Muscle of leg (tissue), 3 donors: ENCODE measurements at regions not wholly inside any gene's neighbourhood (a gene's known extent, or its start where the extent isn't known, plus 50 kb on each side); places are given as distances from the start of the nearest gene placed in this dataset.
"Not testable (repeated sequence)": the region's sequence is repeated elsewhere in the genome, so short reads cannot be mapped to it uniquely, and the experiment has no call there.

Experiments used
- DNase-seq: peaks from one replicate; pipeline ENCODE4 v3.0.0; 2013
- H3K27ac ChIP-seq: one replicate; pipeline ENCODE4 v1.5.1; 2013; ENCODE audit warnings: mild to moderate bottlenecking, low read length, control low read depth
- H3K27me3 ChIP-seq: one replicate; pipeline ENCODE4 v1.6.1; 2013; ENCODE audit warnings: low read length; ENCODE audit not compliant: control insufficient read depth, insufficient read depth
- H3K36me3 ChIP-seq: one replicate; pipeline ENCODE4 v1.6.1; 2013; ENCODE audit warnings: low read length; ENCODE audit not compliant: control insufficient read depth, insufficient read depth
- H3K4me1 ChIP-seq: one replicate; pipeline ENCODE4 v1.6.1; 2013; ENCODE audit warnings: low read length; ENCODE audit not compliant: control insufficient read depth, insufficient read depth
- H3K4me3 ChIP-seq: one replicate; pipeline ENCODE4 v1.5.1; 2013; ENCODE audit warnings: low read length, control low read depth
- H3K9me3 ChIP-seq: replicated peaks from 2 replicates; pipeline ENCODE4 v1.6.1; 2013; ENCODE audit warnings: low read depth, low read length; ENCODE audit not compliant: control insufficient read depth
- WGBS: methylation state at CpG from one replicate; pipeline ENCODE4 v1.1.5; 2013; ENCODE audit warnings: missing lambda C conversion rate; ENCODE audit not compliant: insufficient coverage; 5-methylcytosine and 5-hydroxymethylcytosine counted together

- not testable (repeated sequence) for DNase-seq, H3K4me3 ChIP-seq, H3K36me3 ChIP-seq, H3K9me3 ChIP-seq, H3K27ac ChIP-seq, H3K27me3 ChIP-seq, H3K4me1 ChIP-seq
- WGBS = no CpG with 5 or more reads among the region's 1 CpG
Measured at GRCh38 chr7:29673635-29674034, 110.0 kb downstream of the PRR15 start.

- H3K36me3 ChIP-seq, H3K27me3 ChIP-seq, DNase-seq, H3K4me3 ChIP-seq, H3K4me1 ChIP-seq, H3K9me3 ChIP-seq, H3K27ac ChIP-seq: not testable (repeated sequence)
- no CpG with 5 or more reads among the region's 6 CpGs for WGBS
Measured at GRCh38 chr7:29674626-29675025, 111.0 kb downstream of the PRR15 start.

- not testable (repeated sequence) for H3K4me3 ChIP-seq, DNase-seq, H3K4me1 ChIP-seq, H3K9me3 ChIP-seq, H3K36me3 ChIP-seq, H3K27me3 ChIP-seq, H3K27ac ChIP-seq
- WGBS = 100% methylated on average over 1 of the region's 2 CpGs
Measured at GRCh38 chr7:29677254-29677653, 113.6 kb downstream of the PRR15 start.

- DNase-seq, H3K4me1 ChIP-seq, H3K27ac ChIP-seq, H3K4me3 ChIP-seq, H3K27me3 ChIP-seq, H3K9me3 ChIP-seq, H3K36me3 ChIP-seq: not testable (repeated sequence)
- no CpG with 5 or more reads among the region's 2 CpGs for WGBS
Measured at GRCh38 chr7:29679963-29680362, 116.3 kb downstream of the PRR15 start.

GRCh38 chr7:29680601-29681000, 117.0 kb downstream of the PRR15 start:
- not testable (repeated sequence) for H3K27ac ChIP-seq, H3K36me3 ChIP-seq, DNase-seq, H3K4me3 ChIP-seq, H3K9me3 ChIP-seq, H3K4me1 ChIP-seq, H3K27me3 ChIP-seq
- WGBS = no CpG with 5 or more reads among the region's 2 CpGs

- not testable (repeated sequence) for H3K4me1 ChIP-seq, H3K9me3 ChIP-seq, H3K36me3 ChIP-seq, H3K27me3 ChIP-seq
- DNase-seq = peak; percentile 4
- under 1% methylated on average over 18 of the region's 34 CpGs for WGBS
- Histone ChIP-seq H3K4me3 (peak overlapping the region; percentile 56), H3K27ac (peak overlapping the region; percentile 88)
Measured at GRCh38 chr7:29684151-29684786, 120.6 kb downstream of the PRR15 start.

GRCh38 chr7:29684787-29685650, 121.3 kb upstream of the WIPF3 start:
- peak overlapping the region; percentile 88 for H3K27ac ChIP-seq
- H3K9me3 ChIP-seq = no peaks in the 10 kb centered on the region
- H3K4me3 ChIP-seq = peak overlapping the region; percentile 56
- WGBS = under 1% methylated on average over 87 of the region's 114 CpGs
- no peaks in the 10 kb centered on the region for H3K27me3 ChIP-seq
- peak; percentile 85 for DNase-seq
- no peaks in the 10 kb centered on the region for H3K36me3 ChIP-seq
- no peaks in the 10 kb centered on the region for H3K4me1 ChIP-seq

- no CpG with 5 or more reads among the region's 21 CpGs for WGBS
- not testable (repeated sequence) for H3K9me3 ChIP-seq, H3K4me1 ChIP-seq, H3K27me3 ChIP-seq, H3K36me3 ChIP-seq
- peak; percentile 23 for DNase-seq
- peak overlapping the region; percentile 56 for H3K4me3 ChIP-seq
- peak overlapping the region; percentile 35 for H3K27ac ChIP-seq
Measured at GRCh38 chr7:29685651-29686271, 120.5 kb upstream of the WIPF3 start.

GRCh38 chr7:29690510-29690909, 115.8 kb upstream of the WIPF3 start:
- not testable (repeated sequence) for H3K4me3 ChIP-seq, H3K36me3 ChIP-seq, DNase-seq, H3K27me3 ChIP-seq, H3K4me1 ChIP-seq, H3K27ac ChIP-seq, H3K9me3 ChIP-seq
- WGBS = no CpG with 5 or more reads among the region's 4 CpGs

- not testable (repeated sequence) for H3K36me3 ChIP-seq, DNase-seq
- no CpG with 5 or more reads among the region's 5 CpGs for WGBS
Measured at GRCh38 chr7:29696402-29696801, 109.9 kb upstream of the WIPF3 start.

More at GRCh38 chr7:29696402-29696801, 109.9 kb upstream of the WIPF3 start:
- not testable (repeated sequence) for H3K4me1 ChIP-seq, H3K4me3 ChIP-seq, H3K27ac ChIP-seq, H3K27me3 ChIP-seq, H3K9me3 ChIP-seq
